HepG2 (cell line): ENCODE measurements at regions not wholly inside any gene's neighbourhood (a gene's known extent, or its start where the extent isn't known, plus 50 kb on each side); places are given as distances from the start of the nearest gene placed in this dataset.

Experiments
- ATAC-seq: fragments of 200-7000 bp; cut with Tn5 transposase; 3 replicates; pipeline ENCODE4 v1.9.1; 2020; ENCODE audit warnings: mild to moderate bottlenecking, moderate library complexity
- BruUV-seq: library from RNA; stranded (reverse); fragments of 400-500 nt; replicated peaks from 2 replicates; lab custom pipeline; 2021; lab: Mats Ljungman, UMichigan
- CTCF ChIA-PET: fragments of 300-600 bp; formaldehyde crosslinking; extraction: SDS; loops from one replicate; lab custom pipeline; 2021; ENCODE audit warnings: low total read pairs, inconsistent platforms, low intra/inter-chr PET ratio; lab: Yijun Ruan, JAX
- POLR2A ChIA-PET: fragments of 350-600 bp; sonication (Branson Sonifier 250); formaldehyde crosslinking; loops from one replicate; lab custom pipeline; 2020; ENCODE audit warnings: antibody characterized with exemption, inconsistent platforms; lab: Yijun Ruan, JAX
- DNase-seq: peaks from one replicate; pipeline ENCODE4 v3.0.0-alpha.2; 2015; ENCODE audit warnings: low spot score
- FAIRE-seq: peaks from 3 replicates; lab custom pipeline; 2011; peaks lifted over from hg19 to GRCh38; lab: Jason Lieb, UNC
- H2AFZ ChIP-seq: one replicate; pipeline ENCODE4 v1.6.1; 2011; ENCODE audit warnings: low read length, inconsistent platforms
- H3K27ac ChIP-seq: fragments of 300-600 bp; 3 replicates; pipeline ENCODE4 v1.8.0; 2011; ENCODE audit warnings: mixed run types, mild to moderate bottlenecking, mixed read lengths, low read length, inconsistent platforms; ENCODE audit not compliant: insufficient read depth; ENCODE audit errors: extremely low read length
- H3K27me3 ChIP-seq, 2 experiments: fragments of 200-600 bp in 1 of 2; 2 replicates in 1 of 2; 3 replicates in 1 of 2; pipeline versions ENCODE4 v1.6.0 to v1.8.0; 2011; ENCODE audit warnings: low read length in 2 of 2, mild to moderate bottlenecking in 2 of 2, moderate library complexity in 2 of 2, inconsistent platforms in 1 of 2; ENCODE audit not compliant: insufficient read depth in 2 of 2, control insufficient read depth in 1 of 2
- H3K36me3 ChIP-seq, 2 experiments: fragments of 200-600 bp in 1 of 2; replicated peaks in 1 of 2; 2 replicates in 1 of 2; 3 replicates in 1 of 2; pipeline versions ENCODE4 v1.5.1 to v1.8.0; 2011; ENCODE audit warnings: low read length in 2 of 2, inconsistent platforms in 1 of 2; ENCODE audit not compliant: insufficient read depth in 2 of 2, control insufficient read depth in 1 of 2
- H3K4me1 ChIP-seq: 2 replicates; pipeline ENCODE4 v1.5.1; 2012; ENCODE audit warnings: low read length, inconsistent platforms; ENCODE audit not compliant: insufficient read depth
- H3K4me2 ChIP-seq: 2 replicates; pipeline ENCODE4 v1.6.0; 2011; ENCODE audit warnings: low read depth, low read length, inconsistent platforms
- H3K4me3 ChIP-seq, 3 experiments: fragments of 200-600 bp in 1 of 3; sonication (generic), shearing (Covaris generic) in 1 of 3; replicated peaks in 1 of 3; 2 replicates each; pipeline ENCODE4 v1.5.1; 2011 to 2016; ENCODE audit warnings: low read length in 3 of 3, inconsistent platforms in 2 of 3, low read depth in 2 of 3, mild to moderate bottlenecking in 2 of 3, control low read depth in 1 of 3, mixed read lengths in 1 of 3; ENCODE audit not compliant: insufficient read depth in 1 of 3
- H3K79me2 ChIP-seq: one replicate; pipeline ENCODE4 v1.6.1; 2011; ENCODE audit warnings: low read length, inconsistent platforms; ENCODE audit not compliant: insufficient read depth
- H3K9ac ChIP-seq: 2 replicates; pipeline ENCODE4 v1.6.0; 2011; ENCODE audit warnings: mild to moderate bottlenecking, low read depth, low read length, inconsistent platforms; ENCODE audit not compliant: insufficient read depth
- H3K9me3 ChIP-seq: 2 replicates; pipeline ENCODE4 v1.5.1; 2012; ENCODE audit warnings: mild to moderate bottlenecking, low read length
- H4K20me1 ChIP-seq: 2 replicates; pipeline ENCODE4 v1.6.0; 2011; ENCODE audit warnings: inconsistent platforms, mild to moderate bottlenecking, low read length, moderate library complexity; ENCODE audit not compliant: insufficient read depth
- CCAR2 ChIP-seq: fragments of 200-400 bp; formaldehyde crosslinking; optimal IDR thresholded peaks from 2 replicates; pipeline ENCODE3; 2018; ENCODE audit warnings: low read depth, mild to moderate bottlenecking, low read length, moderate library complexity
- CTCF ChIP-seq: sonication (generic); formaldehyde crosslinking; IDR thresholded peaks from 2 replicates; pipeline ENCODE4 v1.5.0; 2020; ENCODE audit warnings: mild to moderate bottlenecking, missing genetic modification reagents, moderate library complexity
- HNF4G ChIP-seq, 2 experiments: sonication (generic) in 1 of 2; formaldehyde crosslinking in 1 of 2; IDR thresholded peaks; 2 replicates each; pipeline versions ENCODE4 v1.4.0 to v1.6.1; 2011 to 2020; ENCODE audit warnings: borderline replicate concordance in 2 of 2, low read depth in 2 of 2, mild to moderate bottlenecking in 2 of 2, low read length in 1 of 2, missing genetic modification reagents in 1 of 2, moderate library complexity in 1 of 2
- NAIF1 ChIP-seq: sonication (generic); formaldehyde crosslinking; IDR thresholded peaks from 2 replicates; pipeline ENCODE4 v1.5.0; 2020; ENCODE audit warnings: mild to moderate bottlenecking, missing genetic modification reagents, borderline replicate concordance
- RAD21 ChIP-seq: fragments of 450-650 bp; formaldehyde crosslinking; IDR thresholded peaks from 2 replicates; pipeline ENCODE4 v1.5.0; 2020; ENCODE audit warnings: mild to moderate bottlenecking
- SMC3 ChIP-seq: IDR thresholded peaks from 2 replicates; pipeline ENCODE4 v1.6.1; 2011; ENCODE audit warnings: low read length, improper control_type of control experiment
- STAG1 ChIP-seq: sonication (generic); formaldehyde crosslinking; IDR thresholded peaks from 2 replicates; pipeline ENCODE4 v1.4.0; 2020; ENCODE audit warnings: missing genetic modification reagents
- ZBTB20 ChIP-seq: sonication (generic); formaldehyde crosslinking; IDR thresholded peaks from 2 replicates; pipeline ENCODE4 v1.8.1; 2023; ENCODE audit warnings: missing genetic modification reagents, low read depth, mild to moderate bottlenecking, borderline replicate concordance
- ZNF12 ChIP-seq: sonication (generic); formaldehyde crosslinking; IDR thresholded peaks from 2 replicates; pipeline ENCODE4 v1.5.0; 2020; ENCODE audit warnings: missing genetic modification reagents
- ZNF20 ChIP-seq: sonication (generic); formaldehyde crosslinking; IDR thresholded peaks from 2 replicates; pipeline ENCODE4 v1.4.0; 2020; ENCODE audit warnings: mild to moderate bottlenecking, moderate library complexity, missing genetic modification reagents
- ZNF263 ChIP-seq: sonication (generic); formaldehyde crosslinking; IDR thresholded peaks from 2 replicates; pipeline ENCODE4 v1.4.0; 2020; ENCODE audit warnings: missing genetic modification reagents
- WGBS: methylation state at CpG from one replicate; pipeline ENCODE4 v1.1.6; 2017; ENCODE audit warnings: low lambda C conversion rate; 5-methylcytosine and 5-hydroxymethylcytosine counted together
- in situ Hi-C: cut with HindIII; loops from 2 replicates; pipeline ENCODE4 v1.10.0; 2017; ENCODE audit warnings: low pct_unique_long_range_greater_than_20kb; ENCODE audit not compliant: extremely low pct_ligation_motif_present
- intact Hi-C: fragments of 100-400 bp; cut with micrococcal nuclease; formaldehyde crosslinking; loops from one replicate; pipeline ENCODE4 v1.10.0; 2022; ENCODE audit not compliant: unreplicated experiment
- TF ChIP-seq, protein P1 (sequence below): sonication (generic); formaldehyde crosslinking; IDR thresholded peaks from 2 replicates; pipeline ENCODE4 v1.4.0; 2020; ENCODE audit warnings: missing genetic modification reagents, borderline replicate concordance

DNA sequence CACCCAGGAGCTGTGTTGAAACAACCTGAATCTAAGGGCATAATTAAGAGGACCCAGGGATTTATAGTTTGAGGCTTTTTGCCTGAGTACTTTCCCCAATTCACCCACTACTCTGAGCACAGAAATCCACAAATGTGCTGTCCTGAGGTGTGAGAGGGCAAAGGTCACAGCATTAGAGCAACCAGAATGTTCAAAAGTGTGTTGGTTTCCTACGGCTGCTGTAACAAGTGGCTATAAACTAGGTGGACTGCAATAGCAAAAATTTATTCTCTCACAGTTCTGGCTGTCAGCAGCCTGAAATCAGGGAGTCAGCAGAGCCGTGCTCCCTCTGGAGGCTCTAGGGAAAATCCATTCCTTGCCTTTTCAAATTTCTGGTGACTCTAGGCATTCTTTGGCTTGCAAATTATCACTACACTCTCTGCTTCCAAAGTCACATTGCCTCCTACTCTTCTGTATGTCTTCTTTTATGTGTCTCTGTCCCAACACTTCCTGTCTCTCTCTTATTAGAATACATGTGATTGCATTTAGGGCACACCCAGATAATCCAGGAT, 91.4 kb upstream of the TACR1 start:
- Histone ChIP-seq H2AFZ (no peak overlapping the region), H3K4me1 (0 out of 2 replicates have a peak, but pooled peaks cover 4% of the 10 kb centered on the region), H4K20me1 (no peaks in the 10 kb centered on the region), H3K9me3 (no peaks in the 10 kb centered on the region), H3K4me2 (no peak overlapping the region), H3K36me3 (no peaks in the 10 kb centered on the region), H3K27me3 (peaks cover 0 to 14% of the 10 kb centered on the region in 2 experiments; a peak in 1 of 5 replicates), H3K9ac (no peak overlapping the region), H3K27ac (no peak overlapping the region), H3K79me2 (no peaks in the 10 kb centered on the region), H3K4me3 (no peak overlapping the region)
- peak; percentile 80 for ATAC-seq
- no peak for FAIRE-seq
- WGBS = 0% methylated on average over 2 of the region's 2 CpGs
- intact Hi-C loops = loop anchor here (1.0 to 2.0 kb wide), 3 partner anchors 160 to 237 kb away; no protein-coding TSS in a partner anchor
- peak; percentile 55 for TF ChIP-seq STAG1 (CRISPR knock-in tag)
- TF ChIP-seq SMC3 = peak; percentile 28; the same call in 1 of the 2 replicates
- TF ChIP-seq NAIF1 = no peak
- TF ChIP-seq ZBTB20 (CRISPR knock-in tag) = no peak
- no peak for TF ChIP-seq ZNF20 (CRISPR knock-in tag)
- TF ChIP-seq ZNF12 (CRISPR knock-in tag) = peak; percentile 79; the same call in 1 of the 2 replicates
- TF ChIP-seq ZNF263 (CRISPR knock-in tag) = peak; percentile 89
- TF ChIP-seq CTCF (CRISPR knock-in tag) = peak; percentile 51
- TF ChIP-seq, protein P1, sequence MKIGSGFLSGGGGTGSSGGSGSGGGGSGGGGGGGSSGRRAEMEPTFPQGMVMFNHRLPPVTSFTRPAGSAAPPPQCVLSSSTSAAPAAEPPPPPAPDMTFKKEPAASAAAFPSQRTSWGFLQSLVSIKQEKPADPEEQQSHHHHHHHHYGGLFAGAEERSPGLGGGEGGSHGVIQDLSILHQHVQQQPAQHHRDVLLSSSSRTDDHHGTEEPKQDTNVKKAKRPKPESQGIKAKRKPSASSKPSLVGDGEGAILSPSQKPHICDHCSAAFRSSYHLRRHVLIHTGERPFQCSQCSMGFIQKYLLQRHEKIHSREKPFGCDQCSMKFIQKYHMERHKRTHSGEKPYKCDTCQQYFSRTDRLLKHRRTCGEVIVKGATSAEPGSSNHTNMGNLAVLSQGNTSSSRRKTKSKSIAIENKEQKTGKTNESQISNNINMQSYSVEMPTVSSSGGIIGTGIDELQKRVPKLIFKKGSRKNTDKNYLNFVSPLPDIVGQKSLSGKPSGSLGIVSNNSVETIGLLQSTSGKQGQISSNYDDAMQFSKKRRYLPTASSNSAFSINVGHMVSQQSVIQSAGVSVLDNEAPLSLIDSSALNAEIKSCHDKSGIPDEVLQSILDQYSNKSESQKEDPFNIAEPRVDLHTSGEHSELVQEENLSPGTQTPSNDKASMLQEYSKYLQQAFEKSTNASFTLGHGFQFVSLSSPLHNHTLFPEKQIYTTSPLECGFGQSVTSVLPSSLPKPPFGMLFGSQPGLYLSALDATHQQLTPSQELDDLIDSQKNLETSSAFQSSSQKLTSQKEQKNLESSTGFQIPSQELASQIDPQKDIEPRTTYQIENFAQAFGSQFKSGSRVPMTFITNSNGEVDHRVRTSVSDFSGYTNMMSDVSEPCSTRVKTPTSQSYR (CRISPR knock-in tag) = no peak
- 0 out of 2 replicates have a peak, but pooled peaks have one; percentile 20 for TF ChIP-seq RAD21
- TF ChIP-seq CCAR2 = no peak
- TF ChIP-seq HNF4G (IDR thresholded peaks at IDR 0.05; ENCODE audit: borderline replicate concordance, low read depth, low read length) = peak; percentile 19; the same call in 1 of the 2 replicates
- TF ChIP-seq HNF4G (CRISPR knock-in tag; IDR thresholded peaks at IDR 0.05; ENCODE audit: borderline replicate concordance, low read depth) = no peak
- in situ Hi-C loops = no loop called here
- no TSS peak for BruUV-seq
- no peak for DNase-seq
- CTCF ChIA-PET = no interaction called here
- POLR2A ChIA-PET = no interaction called here
